ENCODE measurements at regions not wholly inside any gene's neighbourhood (a gene's known extent, or its start where the extent isn't known, plus 50 kb on each side); places are given as distances from the start of the nearest gene placed in this dataset.

DNA sequence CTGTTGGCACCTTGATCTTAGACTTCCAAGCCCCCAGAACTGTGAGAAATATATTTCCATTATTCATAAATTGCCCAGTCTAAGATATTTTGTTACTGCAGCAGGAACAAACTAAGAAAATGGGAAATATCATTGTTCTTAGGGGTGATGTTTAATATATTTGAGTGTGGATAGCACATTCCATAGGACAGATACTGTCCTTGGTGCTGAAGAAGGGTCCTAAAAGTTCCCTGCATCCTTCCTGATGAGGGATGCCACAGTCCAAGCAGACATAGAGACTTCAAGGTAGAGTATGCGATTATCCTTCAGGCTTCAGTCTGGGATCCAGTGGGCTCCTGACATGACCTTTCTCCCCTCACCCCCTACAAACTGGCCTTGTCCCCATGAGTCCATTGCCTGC lies 689.0 kb downstream of the TDRD15 start:
- Histone ChIP-seq H3K36me3 (no peaks in the 10 kb centered on the region), H3K4me3 (no peak overlapping the region), H3K4me1 (no peaks in the 10 kb centered on the region), H3K27me3 (no peaks in the 10 kb centered on the region), H3K9me3 (no peaks in the 10 kb centered on the region), H3K27ac (no peak overlapping the region)
- TF ChIP-seq, protein P1, sequence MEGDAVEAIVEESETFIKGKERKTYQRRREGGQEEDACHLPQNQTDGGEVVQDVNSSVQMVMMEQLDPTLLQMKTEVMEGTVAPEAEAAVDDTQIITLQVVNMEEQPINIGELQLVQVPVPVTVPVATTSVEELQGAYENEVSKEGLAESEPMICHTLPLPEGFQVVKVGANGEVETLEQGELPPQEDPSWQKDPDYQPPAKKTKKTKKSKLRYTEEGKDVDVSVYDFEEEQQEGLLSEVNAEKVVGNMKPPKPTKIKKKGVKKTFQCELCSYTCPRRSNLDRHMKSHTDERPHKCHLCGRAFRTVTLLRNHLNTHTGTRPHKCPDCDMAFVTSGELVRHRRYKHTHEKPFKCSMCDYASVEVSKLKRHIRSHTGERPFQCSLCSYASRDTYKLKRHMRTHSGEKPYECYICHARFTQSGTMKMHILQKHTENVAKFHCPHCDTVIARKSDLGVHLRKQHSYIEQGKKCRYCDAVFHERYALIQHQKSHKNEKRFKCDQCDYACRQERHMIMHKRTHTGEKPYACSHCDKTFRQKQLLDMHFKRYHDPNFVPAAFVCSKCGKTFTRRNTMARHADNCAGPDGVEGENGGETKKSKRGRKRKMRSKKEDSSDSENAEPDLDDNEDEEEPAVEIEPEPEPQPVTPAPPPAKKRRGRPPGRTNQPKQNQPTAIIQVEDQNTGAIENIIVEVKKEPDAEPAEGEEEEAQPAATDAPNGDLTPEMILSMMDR (IDR thresholded peaks at IDR 0.05): no peak
- DNase-seq: no peak
- intact Hi-C loops (cut with DNase I; ENCODE audit: low total_unique reads): no loop called here

DNA sequence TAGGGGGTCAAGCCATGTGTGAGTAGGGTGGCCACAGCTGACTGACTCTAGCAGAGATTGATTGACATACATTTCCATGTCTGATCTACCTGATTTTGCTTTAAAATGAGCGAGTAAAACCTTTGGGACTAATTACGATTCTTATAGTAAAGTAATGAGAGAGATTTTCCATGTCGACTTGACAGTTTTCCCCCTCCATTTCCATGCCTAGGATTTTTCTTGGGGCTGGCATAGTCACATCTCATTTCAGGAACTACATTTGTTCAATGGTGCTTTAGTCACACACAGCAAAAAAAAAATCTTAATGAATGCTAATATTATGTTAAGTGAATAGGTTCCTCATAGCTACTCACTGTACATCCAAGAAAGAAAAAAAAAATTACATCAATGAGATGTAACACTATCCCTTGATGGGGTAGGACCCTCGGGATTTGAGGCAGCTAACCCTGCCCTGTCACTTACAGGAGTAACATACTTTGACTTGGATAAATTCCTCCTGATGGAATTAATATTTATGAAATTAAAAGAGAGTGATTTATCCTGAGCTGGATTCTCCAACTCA lies 690.9 kb downstream of the TDRD15 start:
- intact Hi-C loops (cut with DNase I; ENCODE audit: low total_unique reads): no loop called here
- Histone ChIP-seq H3K4me1 (no peaks in the 10 kb centered on the region), H3K27me3 (no peaks in the 10 kb centered on the region), H3K36me3 (no peaks in the 10 kb centered on the region), H3K9me3 (no peaks in the 10 kb centered on the region), H3K27ac (no peak overlapping the region), H3K4me3 (no peak overlapping the region)
- no peak for DNase-seq
- TF ChIP-seq, protein P1 (IDR thresholded peaks at IDR 0.05): no peak

DNA sequence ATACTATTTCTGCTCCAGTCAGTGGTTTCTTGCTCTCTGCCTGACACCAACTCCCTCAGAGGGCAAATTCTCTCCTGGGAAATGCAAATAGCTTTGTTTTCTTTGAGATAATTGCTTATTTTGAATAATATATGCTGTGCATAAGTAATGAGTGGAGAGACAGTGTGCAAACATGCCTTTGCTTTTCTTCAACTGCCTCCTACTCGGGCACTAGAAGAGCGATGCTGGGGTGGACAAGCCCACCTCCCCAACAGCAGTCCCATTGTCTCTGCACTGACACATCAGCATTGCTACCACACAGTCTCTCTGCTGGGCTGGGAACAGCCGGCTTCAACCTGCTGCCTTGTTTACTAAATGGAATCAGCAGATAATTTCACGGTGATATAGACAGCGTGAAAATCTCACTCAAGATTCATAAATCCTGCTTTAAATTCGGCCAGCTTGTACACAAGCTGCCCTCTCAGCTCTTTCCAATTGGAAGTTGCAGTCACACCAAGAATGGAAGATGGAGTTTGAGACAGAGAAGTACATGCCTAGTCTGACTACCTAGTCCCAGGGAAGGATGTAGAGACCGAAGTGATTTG lies 694.5 kb downstream of the TDRD15 start:
- H3K27ac ChIP-seq: no peak overlapping the region
- no peaks in the 10 kb centered on the region for H3K36me3 ChIP-seq
- peaks cover 0 to 9% (median 0%) of the 10 kb centered on the region in 4 donors for H3K4me1 ChIP-seq
- no peaks in the 10 kb centered on the region for H3K9me3 ChIP-seq
- no peak for DNase-seq
- TF ChIP-seq, protein P1 (IDR thresholded peaks at IDR 0.05): no peak
- no peak overlapping the region for H3K4me3 ChIP-seq
- no peaks in the 10 kb centered on the region for H3K27me3 ChIP-seq
- intact Hi-C loops (cut with DNase I; ENCODE audit: low total_unique reads): no loop called here

DNA sequence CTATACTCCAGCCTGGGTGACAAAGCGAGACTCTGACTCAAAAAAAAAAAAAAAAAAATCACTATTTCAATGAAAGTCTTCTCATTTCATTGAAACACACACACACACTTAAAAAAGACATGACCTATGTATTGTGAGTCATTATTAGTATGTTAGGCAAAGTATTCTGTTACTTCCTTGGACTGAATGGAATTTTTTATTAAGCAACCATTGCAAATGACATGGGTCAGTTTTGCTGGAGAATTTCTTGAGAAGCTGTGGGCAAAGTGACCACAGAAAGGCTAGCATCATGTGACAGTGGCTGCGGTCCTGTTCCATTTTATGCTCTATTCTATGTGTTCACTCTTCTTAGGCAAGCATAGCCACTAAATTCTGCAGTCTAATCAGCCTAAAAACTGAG lies 695.7 kb downstream of the TDRD15 start:
- no peaks in the 10 kb centered on the region for H3K36me3 ChIP-seq
- intact Hi-C loops (cut with DNase I; ENCODE audit: low total_unique reads): no loop called here

DNA sequence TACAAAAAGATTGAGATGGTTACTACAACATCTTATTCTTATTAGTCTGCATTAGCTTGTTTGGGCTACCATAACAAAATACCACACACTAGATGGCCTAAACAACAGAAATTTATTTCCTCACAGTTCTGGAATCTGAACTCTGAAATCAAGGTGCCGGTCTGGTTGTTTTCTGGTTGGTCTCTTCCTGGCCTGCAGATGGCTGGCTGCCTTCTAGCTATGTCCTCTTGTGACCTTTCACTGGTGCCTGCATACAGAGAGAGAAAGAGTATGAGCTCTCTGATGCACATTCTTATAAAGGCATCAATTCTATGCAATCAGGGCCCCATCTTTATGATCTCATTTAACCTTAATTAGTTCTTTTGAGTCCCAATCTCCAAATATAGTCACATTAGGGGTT lies 696.5 kb downstream of the TDRD15 start:
- DNase-seq: no peak
- intact Hi-C loops (cut with DNase I; ENCODE audit: low total_unique reads): no loop called here

More for the DNA sequence above, 695.7 kb downstream of the TDRD15 start:
- no peak overlapping the region for H3K4me3 ChIP-seq
- no peak for DNase-seq
- TF ChIP-seq, protein P1 (IDR thresholded peaks at IDR 0.05): no peak
- no peak overlapping the region for H3K27ac ChIP-seq
- no peaks in the 10 kb centered on the region for H3K27me3 ChIP-seq
- H3K4me1 ChIP-seq: peaks cover 0 to 9% (median 0%) of the 10 kb centered on the region in 4 donors
- H3K9me3 ChIP-seq: no peaks in the 10 kb centered on the region

More for the DNA sequence above, 696.5 kb downstream of the TDRD15 start:
- Histone ChIP-seq H3K4me1 (peaks cover 0 to 9% (median 0%) of the 10 kb centered on the region in 4 donors), H3K9me3 (no peaks in the 10 kb centered on the region), H3K4me3 (no peak overlapping the region), H3K27ac (no peak overlapping the region), H3K36me3 (no peaks in the 10 kb centered on the region), H3K27me3 (no peaks in the 10 kb centered on the region)
- TF ChIP-seq, protein P1 (IDR thresholded peaks at IDR 0.05): no peak
